Coronary artery (tissue), 2 donors: ENCODE measurements at regions not wholly inside any gene's neighbourhood (a gene's known extent, or its start where the extent isn't known, plus 50 kb on each side); places are given as distances from the start of the nearest gene placed in this dataset.

ENCODE experiments used
- DNase-seq: peaks from one replicate; pipeline ENCODE4 v3.0.0-alpha.2; 2017; ENCODE audit warnings: low spot score
- H3K27ac ChIP-seq, 2 donors: fragments of 200-600 bp; sonication (generic); one replicate each; pipeline ENCODE4 v1.5.1; 2016 to 2019
- H3K4me3 ChIP-seq: fragments of 200-600 bp; sonication (generic); 2 replicates; pipeline ENCODE4 v1.5.1; 2016; ENCODE audit warnings: mild to moderate bottlenecking, moderate library complexity
- CTCF ChIP-seq: fragments of 200-600 bp; sonication (generic); IDR thresholded peaks from one replicate; pipeline ENCODE4 v1.5.1; 2019; ENCODE audit warnings: antibody characterized with exemption

DNA sequence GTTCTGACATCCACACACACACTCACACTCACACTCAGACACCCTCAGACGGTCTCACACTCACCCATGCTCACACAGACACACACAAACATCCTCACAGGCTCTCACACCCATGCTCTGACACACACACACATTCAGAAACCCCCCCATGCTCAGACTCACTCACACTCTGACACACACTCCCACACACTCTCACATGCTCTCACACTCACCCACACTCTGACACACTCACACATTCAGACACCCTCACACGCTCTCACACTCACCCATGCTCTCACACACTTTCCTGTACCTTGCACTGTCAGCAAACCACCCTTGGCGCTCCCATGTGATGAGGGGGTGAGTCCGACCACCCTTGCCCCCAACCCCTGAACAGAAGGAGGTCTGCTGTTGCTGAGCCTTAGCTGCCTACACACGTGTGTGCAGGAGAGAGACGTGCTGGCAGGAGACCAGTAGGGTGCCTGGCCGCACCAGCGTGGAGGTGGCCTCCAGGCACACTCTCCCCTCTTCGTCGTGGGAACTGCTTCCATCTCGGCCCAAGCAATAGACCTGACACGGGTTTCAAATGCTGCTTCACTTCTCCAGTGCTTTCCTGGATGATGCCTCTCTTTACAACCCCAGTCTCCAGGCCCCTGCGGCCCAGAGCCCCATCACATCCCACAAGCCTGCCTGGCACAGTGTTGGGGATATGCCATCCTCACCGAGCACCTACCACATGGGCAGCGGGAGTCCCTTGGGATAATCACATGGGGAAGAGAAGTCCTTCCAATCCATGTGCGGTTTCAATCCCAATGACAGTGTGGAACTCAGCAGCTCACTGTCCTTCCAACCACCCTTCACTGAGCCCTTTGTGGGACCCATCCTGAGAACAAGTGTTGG is 267.8 kb upstream of the FOXF1 start:
- no peak for DNase-seq
- no peak for TF ChIP-seq CTCF
- no peak overlapping the region for H3K27ac ChIP-seq
- H3K4me3 ChIP-seq: no peak overlapping the region

DNA sequence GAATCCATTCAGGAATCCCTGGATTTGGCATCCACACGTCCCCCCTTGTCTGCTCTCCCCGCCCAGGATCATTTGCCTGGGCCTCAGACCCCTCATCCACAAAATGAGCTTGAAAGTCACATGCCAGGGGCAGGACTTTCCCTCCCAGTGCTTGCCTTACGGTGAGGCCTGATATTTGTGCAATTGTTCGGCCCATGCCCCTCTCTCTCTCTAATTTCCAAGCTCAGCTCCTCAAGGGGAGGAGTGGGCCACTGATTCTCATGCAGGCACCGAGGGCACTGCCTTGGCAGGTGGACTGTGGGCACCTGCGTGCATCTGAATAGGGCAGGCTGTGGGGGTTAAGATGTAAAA is 267.2 kb upstream of the FOXF1 start:
- Histone ChIP-seq H3K4me3 (no peak overlapping the region), H3K27ac (no peak overlapping the region)
- TF ChIP-seq CTCF: no peak
- no peak for DNase-seq

DNA sequence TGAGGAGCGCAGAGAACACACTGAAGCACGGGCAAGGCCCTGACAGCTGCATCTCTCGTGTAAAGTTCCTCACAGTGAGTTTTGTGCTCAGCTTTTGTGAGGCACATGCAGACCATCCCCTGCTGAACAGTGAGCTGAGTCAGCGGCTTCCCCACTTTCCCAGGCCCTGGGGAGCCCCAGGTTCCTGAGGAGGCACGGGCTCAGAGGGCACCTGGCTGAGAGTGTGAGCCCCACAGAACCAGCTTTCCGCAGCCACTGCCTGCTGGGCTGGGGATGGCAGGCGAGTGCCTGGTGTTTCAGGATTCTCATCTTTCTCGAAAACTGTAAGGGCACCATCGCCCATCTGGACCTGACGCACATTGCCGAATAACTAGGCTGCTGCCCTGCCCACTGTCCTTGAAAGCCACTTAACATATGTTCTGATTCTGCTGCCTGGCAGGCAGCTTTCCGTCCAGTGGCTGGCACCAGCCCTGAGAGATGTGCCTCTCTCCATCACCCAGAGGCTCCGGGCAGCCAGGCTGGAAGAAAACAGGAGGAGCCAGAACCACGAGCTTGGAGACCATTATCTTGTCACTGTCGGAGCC is 266.7 kb upstream of the FOXF1 start:
- H3K27ac ChIP-seq: no peak overlapping the region

DNA sequence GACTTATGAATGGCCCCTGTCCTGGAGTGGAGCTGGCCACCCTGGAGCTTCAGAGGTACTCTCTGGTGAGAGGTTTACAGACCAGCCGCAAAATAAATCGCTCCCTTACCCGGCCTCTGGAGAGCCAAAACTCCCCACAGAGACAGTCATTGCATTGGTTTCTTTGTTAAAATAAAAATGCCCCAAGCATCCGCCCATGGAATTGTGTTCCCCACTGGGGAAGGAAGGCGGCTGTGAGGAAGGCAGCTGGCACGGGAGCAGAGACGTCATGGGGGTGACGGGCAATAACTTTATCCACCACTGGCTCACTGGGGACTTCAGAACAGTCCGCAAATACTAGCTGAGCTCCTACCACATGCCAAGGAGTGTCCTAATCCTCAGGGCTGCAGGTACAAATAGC is 266.2 kb upstream of the FOXF1 start:
- DNase-seq: no peak
- H3K4me3 ChIP-seq: no peak overlapping the region
- TF ChIP-seq CTCF: no peak
- no peak overlapping the region for H3K27ac ChIP-seq

More for the DNA sequence above, 266.7 kb upstream of the FOXF1 start:
- no peak overlapping the region for H3K4me3 ChIP-seq
- no peak for DNase-seq
- TF ChIP-seq CTCF: no peak

DNA sequence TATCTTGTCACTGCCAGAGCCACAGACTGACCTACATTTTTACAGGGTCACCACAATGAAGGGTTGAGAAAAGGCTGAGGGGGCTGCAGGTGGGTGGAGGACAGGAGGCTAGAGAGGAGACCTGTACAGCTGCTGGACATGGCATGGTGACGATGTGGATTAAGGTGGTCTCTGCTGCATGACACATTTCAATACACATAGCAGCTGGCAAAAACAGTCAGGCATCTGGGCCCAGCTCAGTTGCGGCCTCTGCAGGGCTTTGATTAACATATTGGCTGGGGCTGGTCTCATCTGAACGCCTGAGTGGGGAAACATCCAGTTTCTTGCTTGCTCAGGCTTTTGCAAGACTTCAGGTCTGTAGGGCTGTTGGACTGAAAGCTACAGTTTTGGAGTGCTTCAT is 265.4 kb upstream of the FOXF1 start:
- H3K4me3 ChIP-seq: no peak overlapping the region
- DNase-seq: no peak
- no peak for TF ChIP-seq CTCF
- H3K27ac ChIP-seq: no peak overlapping the region

DNA sequence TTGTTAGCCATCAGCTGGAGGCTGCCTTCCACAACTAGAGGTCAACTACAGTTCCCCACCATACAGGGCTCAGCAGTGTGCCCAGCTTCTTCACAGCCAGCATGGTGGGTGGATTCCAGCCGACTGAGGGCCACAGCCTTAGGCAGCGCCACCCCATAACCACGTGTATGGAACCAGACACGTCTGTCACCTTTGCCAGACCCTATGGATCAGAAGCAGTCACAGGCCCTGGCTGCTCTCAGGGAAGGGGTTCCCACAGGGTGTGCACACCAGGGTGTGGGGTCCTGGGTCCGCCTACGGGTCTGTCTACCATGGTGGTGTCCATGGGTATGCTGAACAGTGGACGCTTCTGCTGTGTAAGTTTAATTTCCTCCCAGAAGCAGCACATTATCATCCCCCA is 265.0 kb upstream of the FOXF1 start:
- Histone ChIP-seq H3K4me3 (no peak overlapping the region), H3K27ac (no peak overlapping the region)
- DNase-seq: no peak
- no peak for TF ChIP-seq CTCF

GRCh38 chr16:86245895-86246294 is 264.4 kb upstream of the FOXF1 start:
- no peak for TF ChIP-seq CTCF
- DNase-seq: no peak
- Histone ChIP-seq H3K4me3 (no peak overlapping the region), H3K27ac (no peak overlapping the region)
